ENCODE measurements at regions not wholly inside any gene's neighbourhood (a gene's known extent, or its start where the extent isn't known, plus 50 kb on each side); places are given as distances from the start of the nearest gene placed in this dataset.
A peak's percentile ranks its signal among the peaks of the same experiment; 100 is the strongest.

GRCh38 chr12:91632042-91632786 is 449.6 kb upstream of the DCN start:
- no peak for TF ChIP-seq CTCF (conservative IDR thresholded peaks at IDR 0.05)
- peaks cover 15% of the 10 kb centered on the region for H3K4me1 Mint-ChIP-seq (ENCODE audit: unreplicated experiment)
- H3K27ac Mint-ChIP-seq: peak overlapping the region; percentile 54
- no peak for DNase-seq (ENCODE audit: extremely low spot score, unreplicated experiment)
- peaks cover 10% of the 10 kb centered on the region for H3K27me3 Mint-ChIP-seq
- H3K4me3 Mint-ChIP-seq: no peak overlapping the region
- H3K36me3 Mint-ChIP-seq: peaks cover 9% of the 10 kb centered on the region
- peaks cover 22% of the 10 kb centered on the region for H3K9me3 Mint-ChIP-seq

GRCh38 chr12:91630596-91631293 is 448.1 kb upstream of the DCN start:
- no peak overlapping the region for H3K27ac Mint-ChIP-seq
- no peak for DNase-seq (ENCODE audit: extremely low spot score, unreplicated experiment)

GRCh38 chr12:91630083-91630482 is 447.5 kb upstream of the DCN start:
- Mint-ChIP-seq H3K9me3 (peaks cover 21% of the 10 kb centered on the region), H3K27ac (no peak overlapping the region), H3K4me1 (ENCODE audit: unreplicated experiment) (peaks cover 15% of the 10 kb centered on the region), H3K36me3 (peaks cover 10% of the 10 kb centered on the region), H3K27me3 (peaks cover 5% of the 10 kb centered on the region), H3K4me3 (no peak overlapping the region)
- no peak for DNase-seq (ENCODE audit: extremely low spot score, unreplicated experiment)
- TF ChIP-seq CTCF (conservative IDR thresholded peaks at IDR 0.05): no peak

More at GRCh38 chr12:91630596-91631293, 448.1 kb upstream of the DCN start:
- no peak for TF ChIP-seq CTCF (conservative IDR thresholded peaks at IDR 0.05)
- H3K9me3 Mint-ChIP-seq: peaks cover 22% of the 10 kb centered on the region
- H3K27me3 Mint-ChIP-seq: peaks cover 7% of the 10 kb centered on the region
- peaks cover 10% of the 10 kb centered on the region for H3K36me3 Mint-ChIP-seq
- H3K4me3 Mint-ChIP-seq: no peak overlapping the region
- H3K4me1 Mint-ChIP-seq (ENCODE audit: unreplicated experiment): peaks cover 15% of the 10 kb centered on the region

DNA sequence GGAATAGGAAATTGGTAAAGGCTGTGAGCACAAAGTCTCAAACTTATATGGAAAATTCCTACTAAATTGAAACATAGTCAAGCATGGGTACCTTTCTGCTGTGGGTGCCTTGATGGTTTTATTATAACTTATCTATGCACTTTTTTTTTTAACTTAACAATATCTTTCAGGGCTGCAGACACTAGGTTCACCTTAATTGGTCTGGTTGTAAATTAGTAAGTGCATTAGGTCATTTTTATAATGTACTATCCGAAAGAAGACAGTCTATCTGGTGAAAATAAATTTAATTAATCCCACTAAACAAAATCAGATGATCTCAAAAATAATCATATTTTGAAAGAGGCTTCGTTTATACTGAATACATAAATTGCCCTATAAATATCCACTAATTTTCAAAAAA is 446.8 kb upstream of the DCN start:
- TF ChIP-seq CTCF (conservative IDR thresholded peaks at IDR 0.05): no peak
- no peak overlapping the region for H3K4me3 Mint-ChIP-seq

GRCh38 chr12:91628656-91629055 is 446.0 kb upstream of the DCN start:
- Mint-ChIP-seq H3K9me3 (peaks cover 13% of the 10 kb centered on the region), H3K36me3 (peaks cover 4% of the 10 kb centered on the region), H3K4me1 (ENCODE audit: unreplicated experiment) (peaks cover 15% of the 10 kb centered on the region), H3K4me3 (no peak overlapping the region), H3K27ac (no peak overlapping the region), H3K27me3 (peaks cover 7% of the 10 kb centered on the region)
- TF ChIP-seq CTCF (conservative IDR thresholded peaks at IDR 0.05): no peak
- DNase-seq (ENCODE audit: extremely low spot score, unreplicated experiment): no peak

More for the DNA sequence above, 446.8 kb upstream of the DCN start:
- Mint-ChIP-seq H3K27ac (no peak overlapping the region), H3K27me3 (peaks cover 3% of the 10 kb centered on the region), H3K4me1 (ENCODE audit: unreplicated experiment) (peaks cover 15% of the 10 kb centered on the region), H3K9me3 (peaks cover 14% of the 10 kb centered on the region), H3K36me3 (peaks cover 4% of the 10 kb centered on the region)
- no peak for DNase-seq (ENCODE audit: extremely low spot score, unreplicated experiment)
